ENCODE measurements at regions not wholly inside any gene's neighbourhood (a gene's known extent, or its start where the extent isn't known, plus 50 kb on each side); places are given as distances from the start of the nearest gene placed in this dataset.

GRCh38 chr2:20542746-20543468 is 96.0 kb downstream of the RHOB start:
- peaks cover 13% of the 10 kb centered on the region for H3K9me3 Mint-ChIP-seq (ENCODE audit: unreplicated experiment)
- no peak for DNase-seq
- peaks cover 20% of the 10 kb centered on the region for H3K27me3 Mint-ChIP-seq (ENCODE audit: unreplicated experiment)
- peaks cover 43% of the 10 kb centered on the region for H3K4me1 Mint-ChIP-seq (ENCODE audit: low read depth, unreplicated experiment)
- no peak for TF ChIP-seq CTCF (IDR thresholded peaks at IDR 0.05; ENCODE audit: partially characterized antibody, unreplicated experiment)
- H3K27ac Mint-ChIP-seq (ENCODE audit: unreplicated experiment) = peak overlapping the region; percentile 98
- peaks cover 5% of the 10 kb centered on the region for H3K36me3 Mint-ChIP-seq (ENCODE audit: unreplicated experiment)
- peak overlapping the region; percentile 48 for H3K4me3 Mint-ChIP-seq (ENCODE audit: unreplicated experiment)

GRCh38 chr2:20543469-20544152 is 96.7 kb downstream of the RHOB start:
- H3K27ac Mint-ChIP-seq (ENCODE audit: unreplicated experiment) = peak overlapping the region; percentile 98

GRCh38 chr2:20544153-20544747 is 97.4 kb downstream of the RHOB start:
- peak; percentile 60 for DNase-seq
- peaks cover 20% of the 10 kb centered on the region for H3K27me3 Mint-ChIP-seq (ENCODE audit: unreplicated experiment)
- peaks cover 5% of the 10 kb centered on the region for H3K36me3 Mint-ChIP-seq (ENCODE audit: unreplicated experiment)
- TF ChIP-seq CTCF (IDR thresholded peaks at IDR 0.05; ENCODE audit: partially characterized antibody, unreplicated experiment) = no peak
- H3K4me1 Mint-ChIP-seq (ENCODE audit: low read depth, unreplicated experiment) = peaks cover 44% of the 10 kb centered on the region
- peaks cover 13% of the 10 kb centered on the region for H3K9me3 Mint-ChIP-seq (ENCODE audit: unreplicated experiment)
- H3K27ac Mint-ChIP-seq (ENCODE audit: unreplicated experiment) = peak overlapping the region; percentile 98
- peak overlapping the region; percentile 68 for H3K4me3 Mint-ChIP-seq (ENCODE audit: unreplicated experiment)

More at GRCh38 chr2:20543469-20544152, 96.7 kb downstream of the RHOB start:
- peaks cover 38% of the 10 kb centered on the region for H3K4me1 Mint-ChIP-seq (ENCODE audit: low read depth, unreplicated experiment)
- H3K36me3 Mint-ChIP-seq (ENCODE audit: unreplicated experiment) = peaks cover 5% of the 10 kb centered on the region
- peaks cover 20% of the 10 kb centered on the region for H3K27me3 Mint-ChIP-seq (ENCODE audit: unreplicated experiment)
- no peak for DNase-seq
- H3K9me3 Mint-ChIP-seq (ENCODE audit: unreplicated experiment) = peaks cover 11% of the 10 kb centered on the region
- peak overlapping the region; percentile 30 for H3K4me3 Mint-ChIP-seq (ENCODE audit: unreplicated experiment)
- no peak for TF ChIP-seq CTCF (IDR thresholded peaks at IDR 0.05; ENCODE audit: partially characterized antibody, unreplicated experiment)

DNA sequence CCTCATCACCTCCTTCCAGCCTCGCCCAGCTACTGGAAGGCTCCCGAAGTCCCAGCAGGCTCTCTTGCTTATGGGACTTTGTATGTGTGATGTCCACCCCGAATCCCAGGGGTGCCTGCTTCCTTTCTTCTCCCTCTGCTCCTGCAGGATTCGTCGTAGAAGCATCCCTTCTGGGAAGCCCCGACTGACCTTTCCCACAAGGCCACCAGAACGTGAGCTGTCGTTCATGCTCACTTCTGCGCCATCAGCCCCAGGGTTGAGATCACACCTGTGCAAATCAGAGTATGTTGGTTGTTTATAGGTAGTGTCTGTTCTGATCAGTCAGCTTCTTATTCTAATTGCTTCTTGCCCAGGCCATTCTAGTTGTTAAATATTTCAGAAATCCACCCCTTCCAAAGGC is 101.8 kb downstream of the HS1BP3 start:
- H3K4me1 Mint-ChIP-seq (ENCODE audit: low read depth, unreplicated experiment) = peaks cover 44% of the 10 kb centered on the region
- no peak for DNase-seq
- H3K9me3 Mint-ChIP-seq (ENCODE audit: unreplicated experiment) = peaks cover 7% of the 10 kb centered on the region
- H3K27me3 Mint-ChIP-seq (ENCODE audit: unreplicated experiment) = peaks cover 9% of the 10 kb centered on the region
- H3K27ac Mint-ChIP-seq (ENCODE audit: unreplicated experiment) = peak overlapping the region; percentile 46
- TF ChIP-seq CTCF (IDR thresholded peaks at IDR 0.05; ENCODE audit: partially characterized antibody, unreplicated experiment) = no peak
- peak overlapping the region; percentile 28 for H3K4me3 Mint-ChIP-seq (ENCODE audit: unreplicated experiment)
- H3K36me3 Mint-ChIP-seq (ENCODE audit: unreplicated experiment) = peaks cover 5% of the 10 kb centered on the region
